ENCODE measurements at regions not wholly inside any gene's neighbourhood (a gene's known extent, or its start where the extent isn't known, plus 50 kb on each side); places are given as distances from the start of the nearest gene placed in this dataset.

GRCh38 chr14:86943391-86944365 is 1049.3 kb downstream of the GALC start:
- Histone ChIP-seq H3K36me3 (ENCODE audit: control insufficient read depth, insufficient read depth, low read length) (no peaks in the 10 kb centered on the region), H2AFZ (replicated peaks; ENCODE audit: low read length, poor library complexity) (no peak overlapping the region), H3K27ac (ENCODE audit: insufficient read depth, low read length) (no peak overlapping the region), H3K14ac (replicated peaks; ENCODE audit: low read depth, low read length) (no peak overlapping the region), H3K9me3 (ENCODE audit: control insufficient read depth, insufficient read depth, low read length) (no peaks in the 10 kb centered on the region), H3K9ac (ENCODE audit: low read depth, low read length) (no peak overlapping the region), H3K18ac (ENCODE audit: low read depth, low read length) (no peak overlapping the region), H2BK15ac (ENCODE audit: low read depth, low read length) (no peak overlapping the region; the same call in 2 of the 3 replicates), H4K8ac (ENCODE audit: low read depth in 2 of 2, low read length in 2 of 2) (peak overlapping the region in 1 of 2 experiments; percentile 62; a peak in 1 of 4 replicates), H2BK5ac (ENCODE audit: low read depth, low read length, poor library complexity, severe bottlenecking) (peak overlapping the region; percentile 32), H2AK5ac (ENCODE audit: low read depth, low read length) (no peak overlapping the region), H4K20me1 (ENCODE audit: insufficient read depth, low read length) (no peaks in the 10 kb centered on the region), H2BK20ac (ENCODE audit: low read depth, low read length) (no peak overlapping the region), H3K9me1 (ENCODE audit: insufficient read depth, low read length) (no peaks in the 10 kb centered on the region; the same call in 1 of the 2 replicates), H4K5ac (ENCODE audit: low read depth, low read length) (no peak overlapping the region), H2AK9ac (replicated peaks; ENCODE audit: low read depth, low read length, poor library complexity) (no peak overlapping the region), H3K56ac (ENCODE audit: extremely low read depth, insufficient read depth, low read length) (no peak overlapping the region), H3K4me2 (ENCODE audit: low read depth, low read length) (no peak overlapping the region), H3K4me1 (ENCODE audit: control insufficient read depth, insufficient read depth, low read length) (no peaks in the 10 kb centered on the region), H3K4me3 (ENCODE audit: insufficient read depth, low read depth, low read length) (no peak overlapping the region), H2BK120ac (ENCODE audit: low read depth, low read length) (no peak overlapping the region), H3K79me1 (ENCODE audit: low read depth in 1 of 2, low read length in 2 of 2) (no peaks in the 10 kb centered on the region), H3K4ac (ENCODE audit: low read depth, low read length) (peak overlapping the region; percentile 51; the same call in 1 of the 2 replicates), H4K91ac (ENCODE audit: insufficient read depth, low read depth, low read length) (peak overlapping the region; percentile 38; the same call in 1 of the 2 replicates), H3K23ac (ENCODE audit: low read depth, low read length) (no peak overlapping the region), H3K27me3 (ENCODE audit: control insufficient read depth, insufficient read depth, low read length) (no peaks in the 10 kb centered on the region)
- intact Hi-C loops (cut with micrococcal nuclease) = no loop called here
- no TSS peak for BruUV-seq (replicated peaks)
- in situ Hi-C loops (cut with MboI; ENCODE audit: low sequenced_read_pairs) = no loop called here
- dilution Hi-C loops (cut with HindIII; ENCODE audit: low sequenced_read_pairs, unreplicated experiment) = no loop called here
- ATAC-seq (ENCODE audit: low read depth) (0 out of 2 replicates have a peak, but pooled peaks have one; percentile 32), DNase-seq (no peak)
- ChIA-PET POLR2A (ENCODE audit: unreplicated experiment) (no interaction called here), CTCF (no interaction called here)
- WGBS, 2 experiments (ENCODE audit: extremely low coverage in 2 of 2, insufficient read length in 1 of 2) = no CpG with 5 or more reads among the region's 5 CpGs
- TF ChIP-seq ELK1 (IDR thresholded peaks at IDR 0.05; ENCODE audit: borderline replicate concordance, low read depth, low read length) = no peak
- TF ChIP-seq CTCF (conservative IDR thresholded peaks at IDR 0.05; ENCODE audit: low read depth, low read length) = no peak
- TF ChIP-seq SMC3 (IDR thresholded peaks at IDR 0.05; ENCODE audit: low read depth, low read length) = no peak
- TF ChIP-seq CEBPB (IDR thresholded peaks at IDR 0.05; ENCODE audit: low read depth, low read length) = no peak
- TF ChIP-seq CHD1 (IDR thresholded peaks at IDR 0.05; ENCODE audit: low read depth, low read length) = no peak
- TF ChIP-seq MXI1 (IDR thresholded peaks at IDR 0.05; ENCODE audit: borderline replicate concordance, low read depth, low read length) = no peak
- TF ChIP-seq USF2 (IDR thresholded peaks at IDR 0.05; ENCODE audit: low read depth, low read length) = no peak
- TF ChIP-seq BHLHE40 (IDR thresholded peaks at IDR 0.05; ENCODE audit: low read depth, low read length) = no peak
- TF ChIP-seq RFX5 (IDR thresholded peaks at IDR 0.05; ENCODE audit: low read depth, low read length) = no peak
- TF ChIP-seq MAZ (IDR thresholded peaks at IDR 0.05; ENCODE audit: borderline replicate concordance, low read depth, low read length) = no peak
- no peak for TF ChIP-seq FOS (IDR thresholded peaks at IDR 0.05; ENCODE audit: low read depth, low read length)
- no peak for TF ChIP-seq POLR2A (IDR thresholded peaks at IDR 0.05; ENCODE audit: low read depth, low read length)
- TF ChIP-seq NFE2L2 (IDR thresholded peaks at IDR 0.05; ENCODE audit: low read depth, low read length) = no peak
- TF ChIP-seq RCOR1 (IDR thresholded peaks at IDR 0.05; ENCODE audit: insufficient replicate concordance, low read length) = no peak

Data from IMR-90 (cell line).